Pancreas (tissue), 10 donors: ENCODE measurements at regions not wholly inside any gene's neighbourhood (a gene's known extent, or its start where the extent isn't known, plus 50 kb on each side); places are given as distances from the start of the nearest gene placed in this dataset.

Source experiments
- ATAC-seq, 4 donors: fragments of 200-7000 bp; cut with Tn5 transposase; one replicate each; pipeline versions ENCODE4 v1.8.0 to v1.9.1; 2020; ENCODE audit warnings: mild to moderate bottlenecking in 4 of 4, moderate library complexity in 4 of 4
- DNase-seq, 6 donors: peaks; one replicate each; pipeline ENCODE4 v3.0.0-alpha.2; 2020
- FAIRE-seq: peaks from 2 replicates; lab custom pipeline; 2012; peaks lifted over from hg19 to GRCh38; lab: Jason Lieb, UNC
- H3K27ac ChIP-seq, 4 donors: fragments of 200-600 bp; sonication (generic); 1 replicate in 3 of 4; 2 replicates in 1 of 4; pipeline versions ENCODE4 v1.5.0 to v1.8.0; 2020
- H3K27me3 ChIP-seq, 4 donors: fragments of 200-600 bp; one replicate each; pipeline ENCODE4 v1.8.0; 2021
- H3K36me3 ChIP-seq, 3 donors: fragments of 200-600 bp; sonication (generic) in 1 of 3; one replicate each; pipeline versions ENCODE4 v1.5.0 to v1.8.0; 2020 to 2021
- H3K4me1 ChIP-seq, 3 donors: fragments of 200-600 bp; one replicate each; pipeline ENCODE4 v1.8.0; 2021
- H3K4me3 ChIP-seq, 4 donors: fragments of 200-600 bp; sonication (generic) in 2 of 4; one replicate each; pipeline versions ENCODE4 v1.5.0 to v1.8.0; 2020 to 2021
- H3K9me3 ChIP-seq, 4 donors: fragments of 200-600 bp; one replicate each; pipeline ENCODE4 v1.8.0; 2021
- CTCF ChIP-seq, 4 donors: fragments of 200-600 bp; sonication (generic) in 3 of 4; IDR thresholded peaks; one replicate each; pipeline versions ENCODE4 v1.5.0 to v1.8.0; 2021; ENCODE audit warnings: antibody characterized with exemption in 4 of 4
- WGBS, 2 donors: extraction: QIAGEN DNeasy Blood & Tissue Kit; methylation state at CpG; one replicate each; pipeline ENCODE4 v1.1.7; 2013; 5-methylcytosine and 5-hydroxymethylcytosine counted together
- intact Hi-C, 3 donors: fragments of 100-400 bp; cut with DNase I; formaldehyde crosslinking; loops; one replicate each; pipeline versions ENCODE4 v1.11.1 to v1.14.2; 2022
- donor health status: healthy with polysubstance abuse.
- donor health status: DM: no; HTN: no; CAD: no; lungs with moderate emphysema.
- donor health status: DM: no; HTN: no; CAD: no.
- donor health status: control.
- donor health status: control.
- donor health status: Bipolar disorder and iron deficiency.
- donor health status: DM: yes; HTN: yes; CAD: no.
- donor health status: DM: no; HTN: no; CAD: no.
- donor health status: DM: no; HTN: no; CAD: no.
- donor health status: DM: yes; HTN: yes; CAD: no.

GRCh38 chr12:94702696-94703095 lies 52.3 kb upstream of the TMCC3 start:
- DNase-seq = no peak
- TF ChIP-seq CTCF (IDR thresholded peaks at IDR 0.05) = no peak
- intact Hi-C loops = no loop called here
- no peaks in the 10 kb centered on the region for H3K36me3 ChIP-seq
- peaks cover 3 to 11% (median 5%) of the 10 kb centered on the region in 3 donors for H3K4me1 ChIP-seq
- H3K9me3 ChIP-seq = no peaks in the 10 kb centered on the region
- WGBS, 2 donors = 89 to 99% methylated on average over 4 of the region's 4 CpGs
- no peak overlapping the region for H3K27ac ChIP-seq
- no peak for FAIRE-seq
- no peaks in the 10 kb centered on the region for H3K27me3 ChIP-seq
- no peak for ATAC-seq
- H3K4me3 ChIP-seq = no peak overlapping the region

GRCh38 chr12:94701711-94702110 lies 51.4 kb upstream of the TMCC3 start:
- no peak overlapping the region for H3K27ac ChIP-seq
- no peaks in the 10 kb centered on the region for H3K9me3 ChIP-seq
- intact Hi-C loops = no loop called here
- H3K27me3 ChIP-seq = no peaks in the 10 kb centered on the region
- no peak for FAIRE-seq
- no peak for DNase-seq
- peaks cover 3 to 11% (median 5%) of the 10 kb centered on the region in 3 donors for H3K4me1 ChIP-seq
- H3K36me3 ChIP-seq = no peaks in the 10 kb centered on the region
- no peak for TF ChIP-seq CTCF (IDR thresholded peaks at IDR 0.05)
- no peak for ATAC-seq
- 74 to 92% methylated on average over 2 of the region's 2 CpGs for WGBS, 2 donors
- no peak overlapping the region for H3K4me3 ChIP-seq

- FAIRE-seq = no peak
Observed at GRCh38 chr12:94700662-94701061, 50.3 kb upstream of the TMCC3 start.

More at GRCh38 chr12:94700662-94701061, 50.3 kb upstream of the TMCC3 start:
- ATAC-seq (no peak), DNase-seq (no peak)
- no peaks in the 10 kb centered on the region for H3K36me3 ChIP-seq
- no peak for TF ChIP-seq CTCF (IDR thresholded peaks at IDR 0.05)
- H3K27me3 ChIP-seq = no peaks in the 10 kb centered on the region
- H3K9me3 ChIP-seq = no peaks in the 10 kb centered on the region
- no peak overlapping the region for H3K27ac ChIP-seq
- H3K4me1 ChIP-seq = peaks cover 3 to 11% (median 5%) of the 10 kb centered on the region in 3 donors
- WGBS, 2 donors = 85 to 90% methylated on average over 2 of the region's 2 CpGs
- intact Hi-C loops = no loop called here
- H3K4me3 ChIP-seq = no peak overlapping the region
